ENCODE measurements at regions not wholly inside any gene's neighbourhood (a gene's known extent, or its start where the extent isn't known, plus 50 kb on each side); places are given as distances from the start of the nearest gene placed in this dataset.

GRCh38 chr11:114758627-114759026, 80.3 kb downstream of the NXPE2 start:
- no peak for DNase-seq (ENCODE audit: low read depth in 2 of 2)

DNA sequence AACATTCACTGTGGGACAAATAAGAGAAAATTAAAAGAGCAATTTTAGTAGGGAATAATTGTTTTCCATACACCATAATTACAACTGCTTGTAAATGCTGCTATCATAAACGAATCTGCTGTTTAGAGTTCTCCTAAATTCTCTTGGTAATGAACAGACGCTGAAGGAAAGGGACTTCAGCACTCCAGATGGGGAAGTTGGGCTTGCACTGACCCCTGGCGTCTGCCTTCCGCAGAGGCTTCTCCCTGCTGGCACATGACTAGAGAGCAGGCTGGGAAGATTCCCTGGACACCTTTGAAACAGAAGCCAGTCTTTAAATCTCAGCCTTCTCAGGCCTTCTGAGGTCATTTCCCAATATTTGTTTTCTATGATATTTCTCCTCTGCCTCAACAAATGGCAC, 84.1 kb downstream of the NXPE2 start:
- no peak for DNase-seq (ENCODE audit: low read depth in 2 of 2)

- no peak for DNase-seq (ENCODE audit: low read depth in 2 of 2)
Measured at GRCh38 chr11:114764563-114764962, 86.2 kb downstream of the NXPE2 start.

- no peak for DNase-seq (ENCODE audit: low read depth in 2 of 2)
Measured at GRCh38 chr11:114771172-114771571, 92.8 kb downstream of the NXPE2 start.

DNA sequence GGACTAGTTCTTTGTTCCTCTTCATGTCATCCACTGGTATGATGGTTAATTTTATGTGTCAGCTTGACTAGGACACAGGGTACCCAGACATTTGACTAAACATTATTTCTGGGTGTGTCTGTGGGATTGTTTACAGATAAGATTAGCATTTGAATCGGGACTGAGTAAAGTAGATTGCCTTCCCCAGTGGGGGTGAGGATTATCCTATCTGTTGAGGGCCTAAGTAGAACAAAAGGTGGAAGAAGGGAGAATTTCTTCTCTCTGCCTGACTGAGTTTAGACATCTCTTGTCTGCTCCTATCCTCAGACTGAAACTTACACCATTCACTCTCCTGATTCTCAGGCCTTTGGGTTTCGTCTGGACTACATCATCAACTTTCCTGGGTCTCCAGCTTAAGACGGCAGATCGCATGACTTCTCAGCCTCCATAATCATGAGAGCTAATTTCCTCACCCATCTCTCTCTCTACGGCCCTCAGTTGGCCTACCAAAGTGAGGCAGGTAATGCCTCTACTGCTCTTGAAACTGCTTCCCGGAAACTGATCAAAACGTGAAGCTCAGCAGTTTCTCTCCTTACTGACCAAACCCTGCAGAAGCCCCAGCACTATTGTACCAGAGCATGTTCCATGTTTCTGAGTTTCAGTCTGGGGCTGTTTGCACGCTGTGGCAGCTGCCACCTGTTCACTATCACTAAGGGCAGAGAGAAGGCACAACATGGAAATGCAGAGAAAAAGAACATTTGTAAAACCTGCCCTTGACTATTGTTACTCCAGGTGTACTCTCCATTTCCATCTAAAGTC, 95.4 kb downstream of the NXPE2 start:
- DNase-seq (ENCODE audit: low read depth in 2 of 2), result no peak

- DNase-seq (ENCODE audit: low read depth in 2 of 2), result peak in 1 of 2 donors; percentile 2
Measured at GRCh38 chr11:114774599-114775361, 96.5 kb downstream of the NXPE2 start.

GRCh38 chr11:114775875-114776621, 97.7 kb downstream of the NXPE2 start:
- no peak for DNase-seq (ENCODE audit: low read depth in 2 of 2)

GRCh38 chr11:114776956-114777355, 98.6 kb downstream of the NXPE2 start:
- DNase-seq (ENCODE audit: low read depth in 2 of 2), result no peak

DNA sequence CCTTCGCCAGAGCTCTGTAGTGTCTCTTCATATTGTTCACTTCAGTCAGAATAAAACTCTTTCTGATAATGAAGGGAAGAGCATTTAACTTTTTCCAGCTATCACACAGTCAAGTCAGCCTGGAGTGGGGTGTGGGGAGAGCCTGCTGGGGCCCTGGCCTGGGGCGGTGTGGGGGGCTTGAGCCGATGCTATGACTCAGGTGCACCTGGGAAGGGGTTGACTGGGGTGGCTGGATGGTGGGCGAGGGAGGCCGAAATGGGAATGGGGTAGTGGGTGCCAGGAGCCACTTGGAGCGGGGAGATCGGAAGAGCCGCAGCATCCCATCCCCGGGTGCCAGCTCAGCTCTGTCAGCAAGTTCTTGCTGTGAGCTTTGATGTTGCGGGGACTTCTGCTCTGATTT, 100.9 kb downstream of the NXPE2 start:
- DNase-seq (ENCODE audit: low read depth in 2 of 2), result no peak

GRCh38 chr11:114782650-114783310, 104.5 kb downstream of the NXPE2 start:
- no peak for DNase-seq (ENCODE audit: low read depth in 2 of 2)

DNA sequence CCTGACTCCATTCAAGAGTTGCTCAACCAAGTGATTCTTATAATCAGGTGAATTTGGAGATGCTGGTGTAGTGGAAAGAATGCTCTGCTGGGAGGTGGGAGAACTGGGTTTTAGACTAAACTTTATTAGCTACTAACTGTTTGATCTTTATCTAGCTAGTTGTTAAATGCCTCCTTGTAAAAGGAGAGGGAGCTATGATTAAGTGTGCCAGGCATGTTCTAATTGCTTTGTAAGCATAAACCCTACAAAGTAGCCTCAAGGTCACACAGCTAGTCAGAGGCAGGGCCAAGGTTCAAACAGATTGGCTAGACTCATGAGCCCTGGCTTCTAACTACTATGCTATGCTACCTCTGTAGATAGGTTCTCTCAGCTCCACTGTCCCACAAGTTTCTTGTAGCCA, 105.5 kb downstream of the NXPE2 start:
- DNase-seq (ENCODE audit: low read depth in 2 of 2), result no peak

- no peak for DNase-seq (ENCODE audit: low read depth in 2 of 2)
Measured at GRCh38 chr11:114784216-114784615, 105.9 kb downstream of the NXPE2 start.

GRCh38 chr11:114784891-114785290, 106.6 kb downstream of the NXPE2 start:
- DNase-seq (ENCODE audit: low read depth in 2 of 2), result no peak

- no peak for DNase-seq (ENCODE audit: low read depth in 2 of 2)
Measured at GRCh38 chr11:114785820-114786219, 107.5 kb downstream of the NXPE2 start.

DNA sequence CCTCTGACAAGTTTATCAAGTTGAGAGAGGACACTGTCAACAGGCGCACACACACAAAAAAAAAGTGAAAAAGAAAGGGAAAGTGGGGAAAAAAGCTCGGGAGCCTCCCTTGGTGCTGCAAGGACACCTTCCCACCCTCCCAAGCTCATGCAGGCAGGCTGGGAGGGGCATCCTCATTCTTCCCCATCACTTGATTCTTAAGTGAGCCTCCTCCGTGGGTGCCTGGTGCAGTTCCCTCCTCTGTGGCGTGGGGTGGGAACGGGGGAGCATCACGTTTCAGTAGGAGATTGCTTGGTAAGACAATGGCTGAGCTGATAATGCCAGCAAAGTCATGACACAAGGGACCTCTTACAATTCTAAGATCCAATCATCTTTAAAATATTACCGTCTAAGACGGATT, 108.8 kb downstream of the NXPE2 start:
- no peak for DNase-seq (ENCODE audit: low read depth in 2 of 2)

DNA sequence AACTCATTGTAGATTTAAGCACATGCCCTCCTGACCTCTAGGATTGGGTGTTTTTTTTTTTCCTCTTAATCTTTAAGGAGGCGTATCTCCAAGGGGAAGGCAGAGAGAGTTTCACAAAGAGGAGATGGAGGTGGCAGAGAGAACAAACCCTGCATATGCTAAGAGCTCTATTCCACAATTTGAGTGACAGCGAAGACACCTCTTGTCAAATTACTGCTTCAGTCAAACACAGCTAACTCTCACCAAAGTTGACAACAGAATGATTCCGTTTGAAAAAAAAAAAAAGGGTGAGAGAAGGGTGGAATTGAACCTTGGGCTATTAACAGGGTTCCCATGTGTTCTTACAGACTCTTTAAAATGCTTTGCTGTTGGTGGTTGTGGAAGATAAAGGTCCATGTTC, 112.6 kb downstream of the NXPE2 start:
- no peak for DNase-seq (ENCODE audit: low read depth in 2 of 2)

GRCh38 chr11:114794048-114794684, 115.8 kb downstream of the NXPE2 start:
- DNase-seq (ENCODE audit: low read depth in 2 of 2), result no peak

DNA sequence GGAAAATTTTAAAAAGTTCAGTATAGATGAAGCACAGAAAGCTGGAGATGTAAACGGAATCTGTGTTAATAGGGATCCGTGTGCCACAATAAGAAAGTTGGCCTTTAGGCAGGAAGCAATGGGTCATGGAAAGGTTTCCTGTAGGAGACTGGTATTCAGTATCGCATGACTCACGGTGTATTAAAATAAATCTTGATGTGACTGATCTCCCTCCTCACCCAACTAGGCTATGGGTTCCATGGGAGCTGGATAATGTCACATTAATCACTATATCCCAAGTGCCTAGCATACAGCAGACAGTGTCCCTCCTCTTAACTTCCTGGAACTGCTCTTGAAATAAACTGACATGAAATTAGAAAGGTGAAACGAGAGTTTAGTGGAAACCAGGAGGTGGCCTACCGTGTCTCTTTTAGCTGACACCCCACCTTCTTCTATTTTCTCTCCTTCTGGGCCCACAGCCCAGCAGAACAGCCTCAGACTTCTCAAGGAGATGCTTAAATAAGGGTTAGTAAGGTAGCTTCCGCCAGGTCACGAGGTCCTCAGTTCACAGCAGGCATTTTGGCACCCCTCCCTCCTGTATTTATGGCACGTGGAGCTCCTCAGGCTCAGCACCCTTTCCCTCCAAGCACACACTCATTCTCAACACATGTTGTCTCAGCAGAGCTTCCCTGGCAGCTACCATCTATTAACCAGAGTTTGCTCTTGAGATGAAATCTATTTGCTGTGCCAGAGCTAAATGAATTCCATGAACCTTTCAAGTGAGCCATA, 118.8 kb downstream of the NXPE2 start:
- DNase-seq (ENCODE audit: low read depth in 2 of 2), result no peak

GRCh38 chr11:114799476-114799875, 121.1 kb downstream of the NXPE2 start:
- DNase-seq (ENCODE audit: low read depth in 2 of 2), result no peak

GRCh38 chr11:114801773-114802172, 123.4 kb downstream of the NXPE2 start:
- DNase-seq (ENCODE audit: low read depth in 2 of 2), result no peak

GRCh38 chr11:114802878-114803277, 124.6 kb downstream of the NXPE2 start:
- DNase-seq (ENCODE audit: low read depth in 2 of 2), result no peak

Data from activated CD4-positive, alpha-beta T cell treated with anti-CD3 and anti-CD28 coated beads for 24 hours (primary cell).